OCI-LY7 (cell line): ENCODE measurements at regions not wholly inside any gene's neighbourhood (a gene's known extent, or its start where the extent isn't known, plus 50 kb on each side); places are given as distances from the start of the nearest gene placed in this dataset.

Experiments
- BruUV-seq: library from RNA; stranded (reverse); fragments of 400-500 nt; replicated peaks from 2 replicates; lab custom pipeline; 2021; lab: Mats Ljungman, UMichigan
- CTCF ChIA-PET: fragments of 300-600 bp; sonication (Branson Sonifier 250); formaldehyde crosslinking; loops from one replicate; lab custom pipeline; 2022; ENCODE audit warnings: antibody characterized with exemption; ENCODE audit not compliant: unreplicated experiment; lab: Charles Lee
- POLR2A ChIA-PET: fragments of 300-600 bp; sonication (Branson Sonifier 250); formaldehyde crosslinking; loops from one replicate; lab custom pipeline; 2022; ENCODE audit warnings: antibody characterized with exemption; lab: Charles Lee
- DNase-seq: peaks from one replicate; pipeline ENCODE4 v3.0.0-alpha.2; 2015; ENCODE audit warnings: low spot score
- H2AFZ ChIP-seq: fragments of 200-600 bp; sonication (generic), shearing (Covaris generic); 2 replicates; pipeline ENCODE4 v1.6.1; 2014; ENCODE audit warnings: mild to moderate bottlenecking, antibody characterized with exemption, low read length, moderate library complexity
- H3K27ac ChIP-seq: fragments of 200-600 bp; sonication (generic); 2 replicates; pipeline ENCODE4 v1.5.1; 2014; ENCODE audit warnings: mixed run types, low read depth, mild to moderate bottlenecking, moderate library complexity, low read length, inconsistent platforms; ENCODE audit not compliant: poor library complexity, severe bottlenecking
- H3K36me3 ChIP-seq: fragments of 200-600 bp; sonication (generic); 2 replicates; pipeline ENCODE4 v1.6.1; 2014; ENCODE audit warnings: mild to moderate bottlenecking, antibody characterized with exemption, low read length, moderate library complexity, mixed read lengths; ENCODE audit not compliant: insufficient read depth
- H3K4me1 ChIP-seq: fragments of 200-600 bp; sonication (generic); 2 replicates; pipeline ENCODE4 v1.5.1; 2014; ENCODE audit warnings: mild to moderate bottlenecking, low read length; ENCODE audit not compliant: insufficient read depth, poor library complexity, severe bottlenecking
- H3K4me2 ChIP-seq: fragments of 200-600 bp; sonication (generic); 2 replicates; pipeline ENCODE4 v1.6.1; 2014; ENCODE audit warnings: mild to moderate bottlenecking, low read length
- H3K4me3 ChIP-seq: fragments of 200-600 bp; sonication (generic); 2 replicates; pipeline ENCODE4 v1.5.1; 2014; ENCODE audit warnings: mild to moderate bottlenecking, low read depth, low read length; ENCODE audit not compliant: poor library complexity, severe bottlenecking
- H3K79me2 ChIP-seq: fragments of 200-600 bp; sonication (generic); 2 replicates; pipeline ENCODE4 v1.6.1; 2016; ENCODE audit warnings: low read depth, mild to moderate bottlenecking, low read length, moderate library complexity, mixed read lengths; ENCODE audit not compliant: insufficient read depth
- H3K9me2 ChIP-seq: fragments of 200-600 bp; sonication (generic); 2 replicates; pipeline ENCODE4 v1.6.1; 2016; ENCODE audit warnings: mild to moderate bottlenecking, low read length, mixed read lengths; ENCODE audit not compliant: insufficient read depth
- H3K9me3 ChIP-seq: fragments of 200-600 bp; sonication (generic); 2 replicates; pipeline ENCODE4 v1.6.1; 2014; ENCODE audit warnings: mild to moderate bottlenecking, mixed run types, low read length, mixed read lengths
- H4K20me1 ChIP-seq: fragments of 200-600 bp; sonication (generic); 2 replicates; pipeline ENCODE4 v1.6.1; 2014; ENCODE audit warnings: mild to moderate bottlenecking, antibody characterized with exemption, low read length, moderate library complexity, mixed read lengths; ENCODE audit not compliant: insufficient read depth
- CTCF ChIP-seq: fragments of 200-600 bp; sonication (generic); conservative IDR thresholded peaks from 2 replicates; pipeline ENCODE4 v1.5.1; 2014; ENCODE audit warnings: mild to moderate bottlenecking, antibody characterized with exemption, low read length, moderate library complexity, mixed read lengths
- EZH2phosphoT487 ChIP-seq: fragments of 200-600 bp; sonication (generic); IDR thresholded peaks from 2 replicates; pipeline ENCODE4 v1.6.1; 2018; ENCODE audit warnings: low read depth, borderline replicate concordance, mild to moderate bottlenecking, mixed run types, antibody characterized with exemption, low read length, moderate library complexity, mixed read lengths
- intact Hi-C: fragments of 100-400 bp; cut with micrococcal nuclease; formaldehyde crosslinking; loops from one replicate; pipeline ENCODE4 v1.10.0; 2022; ENCODE audit not compliant: unreplicated experiment

- no peak for TF ChIP-seq CTCF
- TF ChIP-seq EZH2phosphoT487, result no peak
- DNase-seq, result no peak
- no peak overlapping the region for H3K4me2 ChIP-seq
- intact Hi-C loops, result no loop called here
- BruUV-seq, result no TSS peak
- H3K79me2 ChIP-seq, result no peaks in the 10 kb centered on the region
- POLR2A ChIA-PET, result no interaction called here
- H3K36me3 ChIP-seq, result no peaks in the 10 kb centered on the region
- H3K4me1 ChIP-seq, result no peaks in the 10 kb centered on the region
- no peaks in the 10 kb centered on the region for H3K9me3 ChIP-seq
- no peak overlapping the region for H3K4me3 ChIP-seq
- H2AFZ ChIP-seq, result no peak overlapping the region
- no peak overlapping the region for H3K27ac ChIP-seq
- no peaks in the 10 kb centered on the region for H3K9me2 ChIP-seq
- CTCF ChIA-PET, result no interaction called here
- no peaks in the 10 kb centered on the region for H4K20me1 ChIP-seq
These were observed 656.6 kb downstream of the UQCRFS1 start for GRCh38 chr19:28556371-28556770.

- Histone ChIP-seq H3K4me3 (no peak overlapping the region), H3K9me3 (no peaks in the 10 kb centered on the region), H2AFZ (no peak overlapping the region), H3K79me2 (no peaks in the 10 kb centered on the region), H3K4me1 (no peaks in the 10 kb centered on the region), H3K27ac (no peak overlapping the region), H3K9me2 (no peaks in the 10 kb centered on the region), H3K4me2 (no peak overlapping the region), H4K20me1 (no peaks in the 10 kb centered on the region), H3K36me3 (no peaks in the 10 kb centered on the region)
- ChIA-PET CTCF (no interaction called here), POLR2A (no interaction called here)
- TF ChIP-seq CTCF (no peak), EZH2phosphoT487 (no peak)
- BruUV-seq, result no TSS peak
- DNase-seq, result no peak
- intact Hi-C loops, result no loop called here
These were observed 657.6 kb downstream of the UQCRFS1 start for GRCh38 chr19:28555317-28555716.

GRCh38 chr19:28554321-28555091 lies 658.4 kb downstream of the UQCRFS1 start:
- TF ChIP-seq CTCF (no peak), EZH2phosphoT487 (no peak)
- intact Hi-C loops, result no loop called here
- Histone ChIP-seq H3K4me2 (no peak overlapping the region), H3K9me3 (no peaks in the 10 kb centered on the region), H3K4me1 (no peaks in the 10 kb centered on the region), H3K36me3 (no peaks in the 10 kb centered on the region), H3K4me3 (no peak overlapping the region), H3K27ac (no peak overlapping the region), H4K20me1 (no peaks in the 10 kb centered on the region), H3K9me2 (no peaks in the 10 kb centered on the region), H3K79me2 (no peaks in the 10 kb centered on the region), H2AFZ (no peak overlapping the region)
- no peak for DNase-seq
- POLR2A ChIA-PET, result no interaction called here
- CTCF ChIA-PET, result no interaction called here
- no TSS peak for BruUV-seq
